ENCODE measurements at regions not wholly inside any gene's neighbourhood (a gene's known extent, or its start where the extent isn't known, plus 50 kb on each side); places are given as distances from the start of the nearest gene placed in this dataset.

DNA sequence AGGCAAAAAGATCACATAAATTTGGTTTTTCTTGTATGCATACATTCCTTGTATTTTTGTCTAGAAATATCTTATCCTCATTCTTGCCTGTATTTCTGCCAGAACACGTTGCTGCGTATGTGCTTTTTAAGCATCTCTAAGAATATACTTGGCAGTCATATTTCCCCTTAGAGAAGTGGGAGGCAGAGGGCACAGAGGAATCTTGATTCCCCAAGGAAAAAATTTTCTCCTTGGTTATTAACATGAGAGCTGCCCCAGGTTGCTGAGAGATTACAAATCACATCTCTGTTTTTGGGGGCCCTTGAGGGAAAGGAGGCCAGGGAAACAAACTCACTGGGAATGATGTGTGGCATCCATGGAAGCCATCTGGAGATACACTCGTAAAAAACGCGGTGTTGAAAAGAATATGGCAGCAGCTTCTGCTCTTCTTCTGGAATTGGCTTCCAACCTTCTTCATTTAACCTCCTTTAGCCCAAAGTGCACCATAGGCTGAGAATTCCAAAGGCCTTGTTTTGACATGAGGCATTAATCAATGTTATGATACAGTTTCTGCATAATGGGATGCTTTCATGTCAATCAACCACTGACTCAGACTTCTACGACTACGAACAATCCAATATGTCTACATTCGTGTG is 684.3 kb upstream of the SORCS1 start:
- DNase-seq, result no peak

- no peak for DNase-seq
Measured at GRCh38 chr10:107847620-107848019, 683.1 kb upstream of the SORCS1 start.

- no peak for DNase-seq
Measured at GRCh38 chr10:107834706-107835105, 670.2 kb upstream of the SORCS1 start.

DNA sequence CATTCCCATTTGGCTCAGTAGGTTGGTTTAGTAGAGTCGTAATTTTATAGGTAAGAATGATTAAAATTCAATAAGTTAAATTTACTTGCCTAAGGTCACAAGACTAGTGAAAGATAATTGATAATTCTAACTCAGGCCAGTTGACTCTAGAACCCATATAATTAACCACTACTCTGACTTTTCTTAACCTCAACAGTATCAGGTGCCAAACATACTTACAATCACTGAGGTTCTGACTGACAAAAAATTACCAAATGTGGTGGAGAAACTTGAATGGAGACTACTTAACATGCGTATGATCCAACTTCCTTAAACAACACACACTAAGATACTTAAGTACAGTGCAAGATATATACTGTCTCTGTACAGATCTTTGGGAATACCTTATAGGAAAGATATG is 667.3 kb upstream of the SORCS1 start:
- DNase-seq, result no peak

DNA sequence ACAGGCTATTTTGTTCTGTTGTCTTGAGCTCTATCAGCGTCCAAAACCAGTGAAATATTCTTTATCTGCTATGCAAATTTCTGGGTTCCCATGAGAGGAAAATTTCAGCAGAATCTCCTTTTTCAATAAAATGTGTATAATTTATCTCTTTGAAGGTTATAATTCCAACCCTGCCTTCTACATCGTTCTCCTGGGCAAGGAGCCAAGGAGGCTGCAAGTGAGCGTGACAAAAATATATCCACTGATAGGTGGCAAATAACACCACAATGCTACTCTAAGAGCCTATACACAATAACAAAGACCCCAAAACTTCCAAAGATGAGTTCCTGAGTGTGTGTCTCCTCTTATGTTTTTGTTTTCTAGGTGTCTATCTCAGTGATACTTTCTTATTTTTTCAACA is 664.7 kb upstream of the SORCS1 start:
- no peak for DNase-seq

- DNase-seq, result no peak
Measured at GRCh38 chr10:107826171-107826570, 661.7 kb upstream of the SORCS1 start.

GRCh38 chr10:107814865-107815487 is 650.5 kb upstream of the SORCS1 start:
- peak in 1 of 2 donors; percentile 1 for DNase-seq

GRCh38 chr10:107813451-107814162 is 649.1 kb upstream of the SORCS1 start:
- no peak for DNase-seq

GRCh38 chr10:107809889-107810288 is 645.4 kb upstream of the SORCS1 start:
- DNase-seq, result no peak

DNA sequence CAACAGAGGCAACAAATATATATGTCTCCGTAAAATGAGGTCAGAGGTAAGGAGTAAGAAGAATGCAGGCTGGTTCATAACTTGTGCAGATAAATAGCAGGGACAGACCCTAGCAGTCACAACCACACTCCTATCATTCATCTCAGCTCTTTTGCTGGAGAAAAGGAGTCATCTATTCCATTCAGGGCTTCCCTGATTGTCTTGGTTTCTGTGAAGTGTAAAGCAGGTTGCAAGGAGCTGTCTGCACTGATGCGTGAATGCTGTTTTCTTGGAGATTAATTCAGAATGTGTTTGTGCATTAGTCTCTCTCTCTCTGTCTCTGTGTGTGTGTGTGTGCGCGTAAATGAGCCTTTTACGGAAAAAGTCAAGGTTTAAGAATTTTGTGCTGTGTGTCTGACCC is 643.3 kb upstream of the SORCS1 start:
- no peak for DNase-seq

DNA sequence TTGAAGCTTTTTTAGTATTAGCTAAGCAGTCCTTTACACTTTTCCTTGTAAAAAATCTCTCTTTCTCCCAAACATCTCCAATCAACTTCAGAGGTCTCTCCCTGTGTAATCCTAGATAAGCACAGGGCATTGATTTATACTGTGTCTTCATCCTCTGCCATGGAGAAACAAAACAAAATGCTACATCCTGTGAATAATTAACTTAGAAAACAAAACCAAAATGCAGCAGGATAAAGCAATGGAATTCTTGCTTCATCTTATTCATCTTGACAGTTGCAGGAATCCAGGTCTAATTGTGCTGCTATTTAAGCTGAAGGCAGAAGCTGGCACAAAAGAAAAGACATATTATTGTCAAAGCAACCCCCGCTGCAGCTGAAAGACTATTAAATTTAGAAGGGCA is 641.5 kb upstream of the SORCS1 start:
- no peak for DNase-seq

- no peak for DNase-seq
Measured at GRCh38 chr10:107803546-107803945, 639.0 kb upstream of the SORCS1 start.

DNA sequence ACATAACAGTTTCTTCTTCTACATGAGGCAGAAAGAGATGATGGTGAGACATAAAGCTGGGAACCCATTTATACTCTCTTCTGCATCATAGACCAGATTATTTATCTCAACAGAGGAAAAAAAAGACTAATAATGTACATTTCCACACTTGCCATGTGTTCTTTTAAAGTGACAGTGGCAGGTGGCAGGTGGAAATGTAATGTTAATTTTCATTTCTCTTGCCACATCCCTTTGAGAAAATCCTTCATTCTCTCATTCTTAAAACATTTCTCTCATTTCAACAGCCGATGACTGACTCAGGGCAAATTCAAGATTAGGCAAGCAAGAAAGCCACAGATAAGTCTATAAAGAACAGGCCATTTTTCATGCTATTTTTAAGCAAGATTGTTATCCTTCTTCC is 635.6 kb upstream of the SORCS1 start:
- no peak for DNase-seq

- DNase-seq, result no peak
Measured at GRCh38 chr10:107790271-107790670, 625.8 kb upstream of the SORCS1 start.

- DNase-seq, result no peak
Measured at GRCh38 chr10:107771066-107771465, 606.6 kb upstream of the SORCS1 start.

- no peak for DNase-seq
Measured at GRCh38 chr10:107767185-107767584, 602.7 kb upstream of the SORCS1 start.

GRCh38 chr10:107754814-107755213 is 590.3 kb upstream of the SORCS1 start:
- DNase-seq, result no peak

GRCh38 chr10:107749235-107749634 is 584.7 kb upstream of the SORCS1 start:
- no peak for DNase-seq

DNA sequence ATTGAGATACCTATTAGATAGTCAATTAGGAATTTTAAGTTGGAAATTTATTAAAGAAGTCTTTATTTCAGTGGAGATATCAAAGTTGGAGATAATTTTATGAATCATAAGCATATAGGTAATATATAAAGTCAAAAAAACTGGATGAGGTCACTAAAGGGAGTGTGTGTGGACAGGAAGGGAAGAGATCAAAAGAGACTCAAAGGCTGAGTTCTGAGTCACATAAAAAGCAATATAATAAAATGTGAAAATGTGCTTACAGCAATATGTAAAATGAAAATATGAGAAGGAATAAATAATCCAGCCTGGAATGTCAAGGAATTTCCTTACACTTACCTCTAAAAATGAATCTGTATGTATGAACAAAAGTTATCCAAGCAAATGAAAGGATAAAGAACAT is 583.3 kb upstream of the SORCS1 start:
- no peak for DNase-seq

DNA sequence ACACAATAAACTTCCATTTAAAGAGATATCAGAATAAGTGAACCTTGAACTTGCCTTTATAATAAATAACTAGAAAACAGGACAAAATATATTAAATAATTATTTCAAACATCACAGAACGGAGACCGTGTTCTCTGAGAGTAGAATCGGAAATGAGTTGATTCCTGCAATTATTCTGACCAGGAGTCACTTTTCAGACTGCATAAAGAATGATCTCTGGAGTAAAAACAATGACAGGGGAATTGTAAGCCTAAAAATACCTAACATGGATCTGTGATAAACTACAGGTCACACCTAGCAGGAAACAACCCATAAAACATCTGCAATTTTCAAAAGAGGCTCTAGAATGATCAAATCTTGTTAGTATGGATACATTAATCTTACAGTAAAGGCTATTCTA is 577.5 kb upstream of the SORCS1 start:
- no peak for DNase-seq

DNA sequence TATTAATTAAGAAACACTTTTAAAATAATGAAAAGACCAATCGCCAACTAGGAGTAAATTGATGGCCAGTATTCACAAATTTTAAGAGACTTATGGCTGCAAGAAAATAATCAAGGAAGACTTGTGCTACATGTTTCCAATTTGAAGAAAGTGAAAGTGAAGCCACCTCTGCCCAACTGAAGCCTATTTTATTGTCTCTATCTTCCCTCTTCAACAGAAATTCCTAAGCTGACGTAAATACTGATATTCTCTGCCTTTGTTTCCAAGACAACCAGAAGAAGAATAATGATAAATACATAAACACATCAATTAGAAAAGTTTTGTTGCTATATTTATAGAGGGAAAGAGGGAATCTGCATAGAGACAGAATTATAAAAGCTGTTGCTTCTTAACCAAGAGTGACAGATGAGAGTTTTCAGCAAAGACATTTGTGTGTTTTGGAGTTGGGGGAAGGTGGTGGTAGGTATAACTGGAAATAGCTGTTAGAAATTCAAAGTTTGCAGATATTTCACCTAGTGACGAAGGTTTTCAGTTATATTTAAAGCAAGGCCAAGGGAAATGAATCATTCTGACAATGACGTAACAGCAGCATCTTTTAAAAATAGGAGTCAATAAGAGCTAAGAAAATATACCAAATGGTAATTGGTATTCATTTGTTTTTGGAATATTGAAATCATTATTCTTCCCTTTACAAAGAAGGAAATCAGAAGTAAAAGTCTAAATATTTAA is 576.6 kb upstream of the SORCS1 start:
- no peak for DNase-seq

DNA sequence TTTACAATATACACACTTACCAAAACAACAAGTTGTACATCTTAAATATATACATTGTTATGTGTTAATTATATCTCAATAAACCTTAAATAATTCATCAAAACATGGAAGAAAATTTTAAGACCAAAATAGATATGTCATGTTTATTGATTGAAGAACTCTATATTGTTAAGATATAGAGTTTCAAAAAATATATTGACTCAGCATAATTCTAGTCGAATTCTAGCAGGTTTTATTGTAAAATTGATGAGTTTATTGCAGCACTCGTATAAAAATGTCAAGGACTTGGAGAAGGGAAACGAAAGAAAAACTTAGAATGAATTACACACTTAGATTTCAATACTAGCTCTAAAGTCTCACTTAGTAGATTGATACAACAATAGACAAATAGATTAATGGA is 575.4 kb upstream of the SORCS1 start:
- no peak for DNase-seq

DNA sequence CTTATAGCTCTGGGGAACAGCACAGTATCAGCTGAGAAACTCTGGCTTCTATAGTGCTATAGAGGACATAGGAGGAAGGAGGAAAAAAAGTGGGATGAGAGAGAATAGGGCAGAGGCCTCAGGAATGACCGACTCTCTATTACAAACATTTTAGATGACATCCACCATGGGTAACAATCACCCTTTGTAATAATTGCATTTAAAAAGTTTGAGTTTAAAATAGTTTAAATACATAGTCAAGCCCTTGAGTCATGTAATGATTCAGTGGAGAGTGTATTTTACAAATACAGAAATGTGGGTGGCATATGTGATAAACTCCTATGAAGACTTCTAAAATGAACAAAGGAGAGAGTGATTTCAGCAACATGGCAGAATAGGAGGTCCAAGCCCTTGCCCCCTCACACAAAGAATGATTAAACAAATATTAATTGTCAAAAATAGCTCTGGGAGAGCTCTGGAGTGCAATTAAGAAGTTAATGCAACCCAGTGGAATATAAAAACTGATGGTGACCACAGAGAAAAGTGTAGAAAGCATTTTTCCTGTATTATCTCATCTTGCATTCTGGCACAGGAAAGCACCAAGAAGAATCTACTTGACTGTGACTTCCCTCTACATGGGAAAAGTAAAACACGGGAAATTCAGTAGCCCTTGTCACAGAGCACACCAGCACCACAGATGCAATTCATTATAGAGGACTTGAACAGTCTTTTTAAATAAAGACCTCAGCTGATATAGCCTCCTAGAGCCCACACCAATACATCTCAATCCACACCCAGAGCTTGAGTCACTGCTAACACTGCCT is 569.0 kb upstream of the SORCS1 start:
- DNase-seq, result no peak

All from CD4-positive, alpha-beta T cell treated with Interferon alpha-2 for 1 hour (primary cell).